Ramos (cell line): ENCODE measurements at regions not wholly inside any gene's neighbourhood (a gene's known extent, or its start where the extent isn't known, plus 50 kb on each side); places are given as distances from the start of the nearest gene placed in this dataset.
"Not testable (repeated sequence)": the region's sequence is repeated elsewhere in the genome, so short reads cannot be mapped to it uniquely, and the experiment has no call there.

Experiments
- in situ Hi-C: fragments of 300-500 bp; cut with MboI; formaldehyde crosslinking; loops from one replicate; pipeline ENCODE4 v1.14.3; 2022; ENCODE audit warnings: low sequenced_read_pairs; ENCODE audit not compliant: unreplicated experiment

- in situ Hi-C loops = no loop called here
Observed at GRCh38 chr5:6243706-6244338, 134.5 kb downstream of the MED10 start.

GRCh38 chr5:6241056-6241455 is 137.3 kb downstream of the MED10 start:
- in situ Hi-C loops = not testable (repeated sequence)

- in situ Hi-C loops = no loop called here
Observed at GRCh38 chr5:6236858-6237481, 141.4 kb downstream of the MED10 start.

GRCh38 chr5:6236170-6236793 is 142.1 kb downstream of the MED10 start:
- in situ Hi-C loops = no loop called here

- in situ Hi-C loops = no loop called here
Observed at GRCh38 chr5:6235726-6236125, 142.6 kb downstream of the MED10 start.

GRCh38 chr5:6228257-6229250 is 149.8 kb downstream of the MED10 start:
- in situ Hi-C loops = no loop called here

- in situ Hi-C loops = no loop called here
Observed at GRCh38 chr5:6225121-6225607, 153.2 kb downstream of the MED10 start.

- in situ Hi-C loops = no loop called here
Observed at GRCh38 chr5:6224406-6224805, 153.9 kb downstream of the MED10 start.

- in situ Hi-C loops = no loop called here
Observed at GRCh38 chr5:6222899-6223298, 155.4 kb downstream of the MED10 start.

GRCh38 chr5:6222121-6222520 is 156.2 kb downstream of the MED10 start:
- in situ Hi-C loops = no loop called here

- in situ Hi-C loops = no loop called here
Observed at GRCh38 chr5:6221141-6221626, 157.2 kb downstream of the MED10 start.

- in situ Hi-C loops = no loop called here
Observed at GRCh38 chr5:6220346-6221088, 157.8 kb downstream of the MED10 start.

GRCh38 chr5:6218517-6218916 is 159.8 kb downstream of the MED10 start:
- in situ Hi-C loops = no loop called here

GRCh38 chr5:6218116-6218515 is 160.2 kb downstream of the MED10 start:
- in situ Hi-C loops = no loop called here

GRCh38 chr5:6216471-6217075 is 161.8 kb downstream of the MED10 start:
- in situ Hi-C loops = no loop called here

GRCh38 chr5:6215891-6216290 is 162.5 kb downstream of the MED10 start:
- in situ Hi-C loops = no loop called here

- in situ Hi-C loops = no loop called here
Observed at GRCh38 chr5:6212244-6212643, 166.1 kb downstream of the MED10 start.

- in situ Hi-C loops = no loop called here
Observed at GRCh38 chr5:6206501-6206900, 171.8 kb downstream of the MED10 start.

- in situ Hi-C loops = no loop called here
Observed at GRCh38 chr5:6202968-6203365, 175.4 kb downstream of the MED10 start.
